Astrocyte (in vitro differentiated cells and primary cell): ENCODE measurements at regions not wholly inside any gene's neighbourhood (a gene's known extent, or its start where the extent isn't known, plus 50 kb on each side); places are given as distances from the start of the nearest gene placed in this dataset.

Experiments
- CTCF ChIP-seq: IDR thresholded peaks from 2 replicates; pipeline ENCODE4 v1.5.1; 2011; ENCODE audit warnings: low read depth, mild to moderate bottlenecking, inconsistent platforms, low read length, moderate library complexity; ENCODE audit not compliant: insufficient read depth
- EZH2 ChIP-seq: IDR thresholded peaks from 2 replicates; pipeline ENCODE4 v1.6.1; 2012; ENCODE audit warnings: mild to moderate bottlenecking, low read length, inconsistent platforms; ENCODE audit not compliant: insufficient read depth

GRCh38 chr9:103287361-103287760 lies 292.2 kb downstream of the CYLC2 start:
- TF ChIP-seq EZH2 (no peak), CTCF (no peak)
